Activated gamma-delta T cell treated with Interleukin-2 at 50 U/mL for 16 hours (primary cell): ENCODE measurements at regions not wholly inside any gene's neighbourhood (a gene's known extent, or its start where the extent isn't known, plus 50 kb on each side); places are given as distances from the start of the nearest gene placed in this dataset.

Experiments used
- DNase-seq: peaks from one replicate; pipeline ENCODE4 v3.0.0-alpha.2; 2020

GRCh38 chr3:10585945-10586344 is 80.6 kb upstream of the ATP2B2 start:
- DNase-seq, result no peak

- DNase-seq, result peak; percentile 27
These were observed 89.5 kb upstream of the ATP2B2 start for GRCh38 chr3:10594915-10595314.

- no peak for DNase-seq
These were observed 91.5 kb upstream of the ATP2B2 start for GRCh38 chr3:10596746-10597448.

- no peak for DNase-seq
These were observed 92.3 kb upstream of the ATP2B2 start for GRCh38 chr3:10597733-10598132.

GRCh38 chr3:10599017-10599416 is 93.6 kb upstream of the ATP2B2 start:
- DNase-seq, result no peak

GRCh38 chr3:10599444-10599843 is 94.1 kb upstream of the ATP2B2 start:
- no peak for DNase-seq

GRCh38 chr3:10600296-10600714 is 94.9 kb upstream of the ATP2B2 start:
- no peak for DNase-seq

GRCh38 chr3:10600726-10601125 is 95.3 kb upstream of the ATP2B2 start:
- DNase-seq, result no peak

GRCh38 chr3:10601151-10601856 is 95.9 kb upstream of the ATP2B2 start:
- DNase-seq, result no peak

GRCh38 chr3:10601857-10602230 is 96.5 kb upstream of the ATP2B2 start:
- DNase-seq, result no peak

- DNase-seq, result no peak
These were observed 96.9 kb upstream of the ATP2B2 start for GRCh38 chr3:10602271-10602670.

- DNase-seq, result peak; percentile 67
These were observed 97.7 kb upstream of the ATP2B2 start for GRCh38 chr3:10602769-10603768.

GRCh38 chr3:10609134-10609533 is 103.7 kb upstream of the ATP2B2 start:
- DNase-seq, result no peak

- DNase-seq, result no peak
These were observed 108.8 kb upstream of the ATP2B2 start for GRCh38 chr3:10614168-10614567.

- no peak for DNase-seq
These were observed 110.3 kb upstream of the ATP2B2 start for GRCh38 chr3:10615715-10616114.

- DNase-seq, result no peak
These were observed 110.9 kb upstream of the ATP2B2 start for GRCh38 chr3:10616321-10616720.

- no peak for DNase-seq
These were observed 114.8 kb upstream of the ATP2B2 start for GRCh38 chr3:10619989-10620832.

- no peak for DNase-seq
These were observed 115.4 kb upstream of the ATP2B2 start for GRCh38 chr3:10620833-10621082.

GRCh38 chr3:10623578-10624275 is 118.3 kb upstream of the ATP2B2 start:
- DNase-seq, result no peak

- DNase-seq, result no peak
These were observed 119.9 kb upstream of the ATP2B2 start for GRCh38 chr3:10625323-10625722.

- DNase-seq, result no peak
These were observed 122.6 kb upstream of the ATP2B2 start for GRCh38 chr3:10627884-10628572.
